ENCODE measurements at regions not wholly inside any gene's neighbourhood (a gene's known extent, or its start where the extent isn't known, plus 50 kb on each side); places are given as distances from the start of the nearest gene placed in this dataset.

DNA sequence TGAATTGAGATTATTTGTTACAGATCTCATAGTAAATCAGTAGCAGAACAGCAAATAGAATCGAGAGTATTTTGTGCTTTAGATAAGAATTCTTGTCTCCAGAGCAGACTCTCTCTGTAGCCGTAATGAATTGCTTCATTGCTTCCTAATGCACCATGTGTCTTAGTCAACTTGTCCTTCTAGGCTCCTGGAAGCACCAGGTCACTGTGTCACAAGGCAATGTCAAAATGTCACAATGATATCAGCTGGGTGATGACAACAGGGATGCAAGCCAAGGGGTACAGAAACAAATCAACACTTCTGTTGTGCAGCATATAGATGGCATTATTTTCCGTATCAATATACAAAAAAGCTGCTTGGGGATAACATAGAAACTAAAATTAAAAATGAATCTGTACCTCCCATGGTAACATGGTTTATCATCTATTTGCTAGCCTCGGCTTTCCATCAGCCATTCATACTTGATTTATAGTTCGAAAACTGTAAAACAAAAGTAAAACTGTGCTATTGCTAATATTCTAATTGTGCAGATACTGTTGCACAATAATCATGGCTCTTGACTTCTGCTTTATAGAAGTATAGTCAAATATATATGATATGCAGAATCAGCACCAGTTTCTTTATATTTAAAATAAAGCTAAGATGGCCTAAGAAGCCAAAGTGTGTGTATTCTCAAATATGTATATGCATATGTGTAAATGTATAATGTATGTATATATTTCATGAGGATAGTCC lies 435.9 kb upstream of the TLE4 start:
- TF ChIP-seq, protein P1, sequence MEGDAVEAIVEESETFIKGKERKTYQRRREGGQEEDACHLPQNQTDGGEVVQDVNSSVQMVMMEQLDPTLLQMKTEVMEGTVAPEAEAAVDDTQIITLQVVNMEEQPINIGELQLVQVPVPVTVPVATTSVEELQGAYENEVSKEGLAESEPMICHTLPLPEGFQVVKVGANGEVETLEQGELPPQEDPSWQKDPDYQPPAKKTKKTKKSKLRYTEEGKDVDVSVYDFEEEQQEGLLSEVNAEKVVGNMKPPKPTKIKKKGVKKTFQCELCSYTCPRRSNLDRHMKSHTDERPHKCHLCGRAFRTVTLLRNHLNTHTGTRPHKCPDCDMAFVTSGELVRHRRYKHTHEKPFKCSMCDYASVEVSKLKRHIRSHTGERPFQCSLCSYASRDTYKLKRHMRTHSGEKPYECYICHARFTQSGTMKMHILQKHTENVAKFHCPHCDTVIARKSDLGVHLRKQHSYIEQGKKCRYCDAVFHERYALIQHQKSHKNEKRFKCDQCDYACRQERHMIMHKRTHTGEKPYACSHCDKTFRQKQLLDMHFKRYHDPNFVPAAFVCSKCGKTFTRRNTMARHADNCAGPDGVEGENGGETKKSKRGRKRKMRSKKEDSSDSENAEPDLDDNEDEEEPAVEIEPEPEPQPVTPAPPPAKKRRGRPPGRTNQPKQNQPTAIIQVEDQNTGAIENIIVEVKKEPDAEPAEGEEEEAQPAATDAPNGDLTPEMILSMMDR (IDR thresholded peaks at IDR 0.05) = no peak
- no peak for TF ChIP-seq POLR2A (IDR thresholded peaks at IDR 0.05)
